Neural progenitor cell (in vitro differentiated cells): ENCODE measurements at regions not wholly inside any gene's neighbourhood (a gene's known extent, or its start where the extent isn't known, plus 50 kb on each side); places are given as distances from the start of the nearest gene placed in this dataset.
"Not testable (repeated sequence)": the region's sequence is repeated elsewhere in the genome, so short reads cannot be mapped to it uniquely, and the experiment has no call there.

Experiments used
- CTCF ChIP-seq: fragments of 200-600 bp; sonication (generic); IDR thresholded peaks from 2 replicates; pipeline ENCODE4 v1.5.1; 2017; ENCODE audit warnings: antibody characterized with exemption, mild to moderate bottlenecking
- EZH2 ChIP-seq: fragments of 200-600 bp; sonication (generic); IDR thresholded peaks from 2 replicates; pipeline ENCODE4 v1.6.1; 2017; ENCODE audit warnings: antibody characterized with exemption, mild to moderate bottlenecking, moderate library complexity
- EZH2phosphoT487 ChIP-seq: fragments of 200-600 bp; sonication (generic); IDR thresholded peaks from 2 replicates; pipeline ENCODE4 v1.6.1; 2017; ENCODE audit warnings: antibody characterized with exemption

GRCh38 chr4:59556191-59556590 is 1643.9 kb upstream of the ADGRL3 start:
- TF ChIP-seq EZH2, CTCF, EZH2phosphoT487: not testable (repeated sequence)
